ENCODE measurements at regions not wholly inside any gene's neighbourhood (a gene's known extent, or its start where the extent isn't known, plus 50 kb on each side); places are given as distances from the start of the nearest gene placed in this dataset.
A peak's percentile ranks its signal among the peaks of the same experiment; 100 is the strongest.

DNA sequence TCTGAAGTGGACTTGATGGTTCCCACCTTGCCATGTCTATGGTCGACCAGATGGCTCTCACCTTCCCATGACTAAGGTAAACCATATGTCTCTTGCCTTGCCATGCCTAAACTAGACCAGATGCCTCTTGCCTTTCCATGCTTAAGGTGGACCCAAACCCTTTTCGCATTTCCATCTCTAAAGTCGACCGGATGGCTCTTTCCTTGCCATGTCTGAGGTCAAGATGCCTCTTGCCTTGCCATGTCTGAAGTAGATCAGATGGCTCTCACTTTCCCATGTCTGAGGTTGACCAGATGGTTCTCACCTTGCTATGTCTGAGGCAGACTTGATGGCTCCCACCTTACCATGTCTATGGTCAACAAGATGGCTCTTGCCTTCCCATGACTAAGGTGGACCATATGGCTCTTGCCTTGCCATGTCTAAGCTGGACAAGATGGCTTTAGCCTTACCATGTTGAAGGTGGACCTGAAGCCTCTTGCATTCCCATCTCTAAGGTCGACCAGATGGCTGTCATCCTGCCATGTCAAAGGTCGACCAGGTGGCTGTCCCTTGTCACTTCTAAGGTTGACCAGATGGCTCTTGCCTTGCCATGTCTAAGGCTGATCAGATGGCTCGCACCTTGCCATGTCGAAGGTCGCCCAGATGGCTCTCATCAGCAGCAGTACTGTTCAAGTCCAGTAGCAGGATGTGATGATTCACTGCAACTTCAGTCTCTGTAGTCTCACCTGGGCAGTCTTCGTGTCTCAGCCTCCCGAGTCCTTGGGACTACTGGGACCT is 1439.4 kb downstream of the UQCRFS1 start:
- no peak for DNase-seq (ENCODE audit: low spot score)
- TF ChIP-seq, protein P1, sequence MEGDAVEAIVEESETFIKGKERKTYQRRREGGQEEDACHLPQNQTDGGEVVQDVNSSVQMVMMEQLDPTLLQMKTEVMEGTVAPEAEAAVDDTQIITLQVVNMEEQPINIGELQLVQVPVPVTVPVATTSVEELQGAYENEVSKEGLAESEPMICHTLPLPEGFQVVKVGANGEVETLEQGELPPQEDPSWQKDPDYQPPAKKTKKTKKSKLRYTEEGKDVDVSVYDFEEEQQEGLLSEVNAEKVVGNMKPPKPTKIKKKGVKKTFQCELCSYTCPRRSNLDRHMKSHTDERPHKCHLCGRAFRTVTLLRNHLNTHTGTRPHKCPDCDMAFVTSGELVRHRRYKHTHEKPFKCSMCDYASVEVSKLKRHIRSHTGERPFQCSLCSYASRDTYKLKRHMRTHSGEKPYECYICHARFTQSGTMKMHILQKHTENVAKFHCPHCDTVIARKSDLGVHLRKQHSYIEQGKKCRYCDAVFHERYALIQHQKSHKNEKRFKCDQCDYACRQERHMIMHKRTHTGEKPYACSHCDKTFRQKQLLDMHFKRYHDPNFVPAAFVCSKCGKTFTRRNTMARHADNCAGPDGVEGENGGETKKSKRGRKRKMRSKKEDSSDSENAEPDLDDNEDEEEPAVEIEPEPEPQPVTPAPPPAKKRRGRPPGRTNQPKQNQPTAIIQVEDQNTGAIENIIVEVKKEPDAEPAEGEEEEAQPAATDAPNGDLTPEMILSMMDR (IDR thresholded peaks at IDR 0.05): no peak
- H3K27ac ChIP-seq: no peak overlapping the region
- H3K4me3 ChIP-seq: no peak overlapping the region

DNA sequence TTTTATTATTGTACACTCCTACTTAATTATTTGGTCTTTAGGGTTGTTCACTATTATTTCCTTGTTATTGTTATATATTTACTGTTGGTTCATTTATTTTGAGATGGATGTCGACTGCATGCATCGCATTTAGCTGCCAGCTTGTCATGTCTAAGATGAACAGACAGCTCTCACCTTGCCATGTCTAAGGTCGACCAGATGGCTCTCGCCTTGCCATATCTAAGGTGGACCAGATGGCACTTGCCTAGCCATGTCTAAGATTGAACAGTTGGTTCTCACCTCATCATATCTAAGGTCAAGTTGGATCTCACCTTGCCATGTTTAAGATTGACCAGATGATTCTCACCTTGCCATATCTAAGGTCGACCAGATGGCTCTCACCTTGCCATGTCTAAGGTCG is 1440.9 kb downstream of the UQCRFS1 start:
- no peak overlapping the region for H3K4me3 ChIP-seq

DNA sequence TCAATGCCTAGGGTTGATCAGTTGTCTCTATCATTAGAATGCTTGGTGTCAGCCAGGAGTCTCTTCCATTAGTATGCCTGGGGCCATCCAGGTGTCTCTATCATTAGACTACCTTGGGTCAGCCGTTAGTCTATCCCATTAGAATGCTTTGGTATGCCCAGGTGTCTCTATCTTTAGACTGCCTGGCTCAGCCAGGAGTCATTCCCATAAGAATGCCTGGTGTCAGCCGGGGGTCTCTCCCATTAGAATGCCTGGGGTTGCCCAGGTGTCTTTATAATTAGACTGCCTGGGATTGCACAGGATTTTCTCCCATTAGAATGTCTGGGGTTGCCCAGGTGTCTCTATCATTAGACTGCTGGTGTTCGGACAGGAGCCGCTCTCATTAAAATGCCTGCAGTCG is 1442.9 kb downstream of the UQCRFS1 start:
- no peak overlapping the region for H3K4me3 ChIP-seq
- TF ChIP-seq, protein P1 (IDR thresholded peaks at IDR 0.05): no peak
- H3K27ac ChIP-seq: no peak overlapping the region
- peak; percentile 9 for DNase-seq (ENCODE audit: low spot score)

More for the DNA sequence above, 1440.9 kb downstream of the UQCRFS1 start:
- no peak for DNase-seq (ENCODE audit: low spot score)
- TF ChIP-seq, protein P1 (IDR thresholded peaks at IDR 0.05): no peak
- H3K27ac ChIP-seq: no peak overlapping the region

DNA sequence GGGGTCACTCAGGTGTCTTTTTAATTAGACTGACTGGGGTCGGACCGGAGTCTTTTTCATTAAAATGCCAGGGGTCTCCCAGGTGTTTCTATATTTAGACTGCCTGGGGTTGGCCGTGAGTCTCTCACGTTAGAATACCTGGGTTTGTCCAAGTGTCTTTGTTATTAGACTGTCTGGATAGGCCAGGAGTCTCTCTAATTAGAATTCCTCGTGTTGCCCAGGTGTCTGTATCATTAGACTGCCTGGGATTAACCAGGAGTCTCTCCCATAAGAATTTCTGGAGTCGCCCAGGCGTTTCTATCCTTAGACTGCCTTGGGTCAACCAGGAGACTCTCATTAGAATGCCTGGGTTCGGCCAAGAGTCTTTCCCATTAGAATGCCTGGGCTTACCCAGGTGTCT is 1445.7 kb downstream of the UQCRFS1 start:
- no peak for DNase-seq (ENCODE audit: low spot score)
- Histone ChIP-seq H3K27ac (no peak overlapping the region), H3K4me3 (no peak overlapping the region)
- TF ChIP-seq, protein P1 (IDR thresholded peaks at IDR 0.05): no peak

DNA sequence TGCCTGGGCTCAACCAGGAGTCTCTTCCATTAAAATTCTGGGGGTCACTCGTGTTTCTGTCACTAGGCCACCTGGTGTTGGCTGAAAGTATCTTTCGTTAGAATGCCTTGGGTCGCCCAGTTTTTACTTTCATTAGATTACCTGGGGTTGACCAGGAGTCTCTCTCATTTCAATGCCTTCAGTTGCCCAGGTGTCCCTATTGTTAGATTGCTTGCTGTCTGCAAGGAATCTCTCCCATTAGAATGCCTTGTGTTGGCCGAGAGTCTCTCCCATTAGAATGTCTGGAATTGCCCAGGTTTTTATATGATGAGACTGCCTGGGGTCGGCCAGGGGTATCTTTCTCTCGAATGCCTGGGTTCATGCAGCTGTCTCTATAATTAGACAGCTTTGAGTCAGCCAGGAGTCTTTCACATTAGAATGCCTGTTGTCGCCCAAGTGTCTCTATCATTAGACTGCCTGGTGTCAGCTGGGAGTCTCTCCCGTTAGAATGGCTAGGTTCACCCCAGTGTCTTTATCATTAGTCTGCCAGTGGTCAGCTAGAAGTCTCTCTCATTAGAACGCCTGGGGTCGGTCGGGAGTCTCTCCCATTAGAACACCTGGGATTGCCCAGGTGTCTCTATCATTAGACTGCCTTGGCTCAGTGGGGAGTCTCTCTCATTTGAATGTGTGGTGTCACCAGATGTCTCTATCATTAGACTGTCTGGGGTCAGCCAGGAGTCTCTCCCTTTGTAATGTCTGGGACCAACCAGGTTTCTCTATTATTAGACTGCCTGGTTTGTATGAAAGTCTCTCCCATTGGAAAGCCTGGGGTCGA is 1446.8 kb downstream of the UQCRFS1 start:
- Histone ChIP-seq H3K4me3 (no peak overlapping the region), H3K27ac (no peak overlapping the region)
- TF ChIP-seq, protein P1 (IDR thresholded peaks at IDR 0.05): no peak
- DNase-seq (ENCODE audit: low spot score): peak; percentile 31

DNA sequence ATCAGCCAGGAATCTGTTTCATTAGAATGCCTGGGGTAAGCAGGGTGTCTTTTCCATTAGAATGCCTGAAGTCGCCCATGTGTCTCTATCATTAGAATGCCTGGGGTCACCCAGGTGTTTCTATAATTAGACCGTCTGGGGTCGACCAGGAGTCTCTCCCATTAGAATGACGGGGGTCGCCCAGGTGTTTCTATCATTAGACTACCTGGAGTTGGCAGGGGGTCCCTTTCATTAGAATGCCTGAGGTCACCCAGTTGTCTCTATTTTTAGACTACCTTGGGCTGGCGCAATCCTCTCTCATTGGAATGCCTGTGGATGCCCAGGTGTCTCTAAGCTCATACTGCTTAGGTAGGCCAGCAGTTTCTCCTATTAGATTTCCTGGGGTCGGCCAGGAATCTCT is 1447.6 kb downstream of the UQCRFS1 start:
- Histone ChIP-seq H3K4me3 (no peak overlapping the region), H3K27ac (no peak overlapping the region)
- DNase-seq (ENCODE audit: low spot score): peak; percentile 2
- TF ChIP-seq, protein P1 (IDR thresholded peaks at IDR 0.05): no peak

All from coronary artery (tissue), 2 donors.